A204.1 (cell line): ENCODE measurements at regions not wholly inside any gene's neighbourhood (a gene's known extent, or its start where the extent isn't known, plus 50 kb on each side); places are given as distances from the start of the nearest gene placed in this dataset.

Source experiments
- FAIRE-seq: peaks from 2 replicates; lab custom pipeline; 2012; peaks lifted over from hg19 to GRCh38; lab: Jason Lieb, UNC

DNA sequence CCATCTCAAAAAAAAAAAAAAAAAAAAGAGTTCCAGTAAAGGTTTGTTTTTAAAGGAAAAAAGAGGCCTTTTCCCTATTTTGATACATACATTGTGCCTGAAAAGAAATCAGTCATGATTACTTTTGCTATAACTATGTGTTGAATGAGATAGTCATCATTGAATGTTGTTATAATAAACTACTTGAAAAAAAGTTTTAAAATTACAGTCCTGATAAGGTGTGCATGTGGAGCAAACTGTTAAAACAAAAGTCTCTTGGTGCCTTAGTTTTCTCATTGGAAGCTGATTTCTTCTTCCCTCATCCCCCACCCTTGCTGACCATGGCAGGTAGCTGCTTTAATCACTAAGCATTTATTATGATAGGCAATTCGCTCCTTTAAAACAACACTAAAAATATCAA, 172.3 kb upstream of the TBCA start:
- no peak for FAIRE-seq

DNA sequence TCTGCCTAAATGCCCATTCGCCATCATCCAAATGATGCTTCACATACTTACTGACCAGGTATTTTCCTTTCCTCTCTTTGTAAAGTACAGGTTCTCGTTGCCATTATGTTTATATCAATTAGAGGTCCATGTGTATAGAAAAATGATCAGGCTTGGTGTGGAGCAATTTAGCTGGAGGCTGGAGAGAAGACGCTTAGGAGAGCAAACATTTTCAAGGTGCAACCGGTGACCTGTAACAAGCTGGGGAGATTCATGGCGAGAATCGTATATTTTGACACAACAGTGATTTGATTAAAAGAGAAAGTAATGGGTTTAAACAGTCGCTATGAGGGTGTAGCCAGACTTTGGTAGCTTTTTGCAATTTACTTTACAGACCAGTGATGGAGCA, 170.9 kb upstream of the TBCA start:
- FAIRE-seq = no peak

DNA sequence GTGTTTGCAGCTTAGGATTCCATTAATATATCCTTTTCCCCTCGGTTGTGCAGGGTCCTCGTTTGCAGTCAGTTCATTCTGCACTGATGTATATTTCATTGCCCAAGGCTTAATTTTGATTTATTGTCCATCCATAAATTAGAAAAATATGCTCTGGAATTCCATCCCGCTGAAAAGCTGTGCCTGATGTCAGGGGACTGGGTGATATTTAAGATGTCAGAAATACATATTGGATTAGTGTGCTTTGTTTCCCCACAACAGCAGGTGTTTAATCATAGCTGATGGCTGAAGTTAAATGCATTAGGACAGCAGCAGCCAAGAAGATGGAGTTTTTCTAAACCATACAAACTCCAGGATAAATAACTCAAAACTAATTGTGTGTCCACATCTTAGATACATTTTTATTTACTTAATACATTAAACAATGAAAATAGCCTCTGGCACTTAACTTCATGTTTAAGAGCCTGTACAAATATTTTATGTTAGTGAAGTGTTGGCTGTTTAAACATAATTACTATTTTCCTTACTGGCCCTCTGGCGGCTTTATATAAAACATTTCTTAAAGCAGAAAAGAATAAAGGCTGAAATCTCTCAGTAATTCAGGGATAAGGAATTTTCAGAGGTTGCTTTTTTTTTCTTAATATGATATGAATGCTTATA, 170.4 kb upstream of the TBCA start:
- FAIRE-seq = no peak

DNA sequence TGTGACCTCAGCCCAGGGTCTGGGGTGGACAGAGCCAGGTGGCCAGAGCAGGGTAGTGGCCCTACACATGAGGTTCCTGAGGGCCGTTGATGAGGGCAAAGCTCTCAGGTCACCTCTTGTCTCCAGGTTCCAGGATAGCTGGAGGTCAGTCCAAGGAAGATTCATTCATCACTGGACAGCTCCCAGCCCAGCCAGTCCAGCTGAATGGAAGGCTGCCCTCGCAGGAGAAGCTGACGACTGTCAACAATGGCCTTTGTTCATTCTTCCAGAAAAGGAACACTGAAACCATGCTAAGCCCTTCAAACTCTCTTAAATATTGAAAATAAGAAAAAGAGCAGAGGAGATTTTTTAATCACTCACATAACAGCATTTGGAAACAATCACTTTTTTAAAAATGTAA, 169.7 kb upstream of the TBCA start:
- no peak for FAIRE-seq

DNA sequence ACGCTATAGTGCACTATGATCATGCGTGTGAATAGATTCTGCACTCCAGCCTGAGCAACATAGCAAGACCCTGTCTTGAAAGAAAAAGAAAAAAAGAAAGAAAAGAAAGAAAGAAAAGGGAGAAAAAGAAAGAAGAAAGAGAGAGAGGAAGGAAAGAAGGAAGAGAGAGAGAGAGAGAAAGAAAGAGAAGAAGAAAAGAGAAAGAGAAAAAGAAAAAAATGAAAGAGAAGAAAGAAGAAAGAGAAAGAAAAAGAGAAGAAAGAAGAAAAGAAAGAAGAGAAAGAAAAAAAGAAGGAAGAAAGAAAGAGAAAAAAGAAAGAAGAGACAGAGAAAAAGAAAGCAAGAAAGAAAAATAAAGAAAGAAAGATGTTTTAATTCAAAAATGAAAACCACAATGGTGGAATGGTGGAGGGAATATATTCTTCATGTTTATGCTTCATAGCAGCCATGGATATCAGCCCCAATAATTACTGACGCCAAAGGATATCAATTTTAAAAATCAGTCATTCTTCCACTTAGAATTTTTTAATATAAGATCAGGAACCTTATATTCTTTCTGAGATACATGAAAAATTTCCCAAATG, 168.7 kb upstream of the TBCA start:
- FAIRE-seq = no peak

DNA sequence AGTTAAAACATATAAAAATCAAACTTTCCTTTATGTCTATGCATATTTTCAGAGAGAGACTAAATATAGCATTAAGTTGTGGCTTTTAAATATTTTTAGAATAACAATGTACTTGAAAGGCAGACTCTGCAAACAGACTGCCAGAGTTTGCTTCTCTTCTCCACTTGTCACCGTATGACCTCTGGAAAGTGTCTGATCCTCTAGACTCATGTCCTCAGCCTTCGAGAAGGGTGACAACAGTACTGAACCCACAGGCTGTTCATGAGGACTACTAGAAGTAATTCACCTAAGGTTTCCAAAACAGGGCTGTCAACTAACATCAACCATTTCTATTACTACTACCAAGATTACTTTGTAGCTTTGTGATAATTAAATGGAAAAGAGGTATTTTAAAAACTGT, 167.7 kb upstream of the TBCA start:
- FAIRE-seq = no peak

DNA sequence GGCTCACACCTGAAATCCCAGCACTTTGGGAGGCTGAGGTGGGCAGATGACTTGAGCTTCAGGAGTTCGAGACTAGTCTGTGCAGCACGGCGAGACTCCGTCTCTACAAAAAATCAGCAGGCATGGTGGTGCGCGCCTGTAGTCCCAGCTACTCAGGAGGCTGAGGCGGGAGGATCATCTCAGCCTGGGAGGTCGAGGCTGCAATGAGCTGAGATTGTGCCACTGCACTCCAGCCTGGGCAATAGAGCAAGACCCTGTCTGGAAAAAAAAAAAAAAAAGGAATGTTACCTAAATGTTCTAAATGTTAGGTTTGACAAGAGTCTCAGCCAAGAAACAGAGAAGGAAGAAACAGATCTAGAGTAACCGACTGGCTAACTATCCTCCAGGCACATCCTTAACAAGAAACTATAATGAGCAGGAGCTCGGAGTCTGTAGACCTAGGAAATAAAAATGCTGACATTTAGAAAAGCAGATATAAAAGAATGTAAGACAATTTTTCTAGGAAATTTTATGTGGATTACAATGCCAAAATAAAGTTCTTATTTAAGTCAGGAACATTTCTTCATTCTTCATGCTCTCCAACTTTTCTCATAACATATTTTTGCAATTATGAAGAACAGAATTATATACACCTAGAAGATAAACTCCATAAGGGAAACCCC, 166.6 kb upstream of the TBCA start:
- FAIRE-seq = no peak

DNA sequence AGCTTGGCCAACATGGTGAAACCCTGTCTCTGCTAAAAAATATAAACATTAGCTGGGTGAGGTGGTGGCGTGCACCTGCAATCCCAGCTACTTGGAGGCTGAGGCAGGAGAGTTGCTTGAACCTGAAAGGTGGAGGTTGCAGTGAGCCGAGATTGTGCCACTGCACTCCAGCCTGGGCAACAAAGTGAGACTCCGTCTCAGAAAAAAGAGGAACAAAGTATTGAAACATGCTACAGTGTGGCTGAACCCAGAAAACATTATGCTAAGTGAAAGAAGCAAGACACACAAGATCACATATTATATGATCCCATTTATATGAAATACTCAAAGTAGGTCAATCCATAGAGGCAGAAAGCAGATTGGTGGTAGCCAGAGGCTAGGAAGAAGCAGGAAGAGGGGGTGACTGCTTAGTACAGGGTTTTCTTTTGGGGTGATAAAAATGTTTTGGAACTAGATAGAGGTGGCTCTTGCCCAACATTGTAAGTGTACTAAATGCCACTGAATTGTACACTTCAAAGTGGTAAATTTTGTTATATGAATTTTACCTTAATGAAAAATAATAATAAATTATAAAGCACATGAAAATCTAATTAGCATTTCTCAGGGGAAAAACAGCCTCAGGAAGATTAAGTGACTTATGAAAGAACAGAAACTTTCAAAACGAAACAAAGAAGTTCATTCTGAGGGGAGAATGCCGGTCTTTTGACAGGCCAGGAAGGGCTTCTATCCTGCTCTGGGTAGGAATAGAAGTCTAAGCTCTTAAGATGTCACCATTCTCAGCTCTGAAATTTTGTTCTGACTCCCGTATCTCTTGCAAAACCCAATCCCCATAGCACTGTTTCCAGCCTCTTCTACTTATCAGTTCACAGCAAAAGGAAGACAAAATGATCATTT, 161.1 kb upstream of the TBCA start:
- no peak for FAIRE-seq

DNA sequence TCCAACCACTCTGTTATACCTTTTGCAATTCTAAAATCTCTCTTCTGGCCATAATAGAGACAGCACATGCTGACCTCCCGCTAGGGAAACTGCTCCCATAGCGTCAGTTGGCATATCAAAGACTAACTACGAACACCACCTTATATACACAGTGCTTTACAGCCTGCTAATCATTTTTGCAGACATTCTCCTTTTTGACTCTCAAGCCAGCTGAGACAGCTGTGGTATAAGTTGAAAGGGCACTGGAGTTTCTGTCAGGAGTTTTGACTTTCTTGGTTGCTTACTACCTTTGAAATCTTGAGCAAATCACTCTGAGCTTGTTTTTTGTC, 160.2 kb upstream of the TBCA start:
- no peak for FAIRE-seq

DNA sequence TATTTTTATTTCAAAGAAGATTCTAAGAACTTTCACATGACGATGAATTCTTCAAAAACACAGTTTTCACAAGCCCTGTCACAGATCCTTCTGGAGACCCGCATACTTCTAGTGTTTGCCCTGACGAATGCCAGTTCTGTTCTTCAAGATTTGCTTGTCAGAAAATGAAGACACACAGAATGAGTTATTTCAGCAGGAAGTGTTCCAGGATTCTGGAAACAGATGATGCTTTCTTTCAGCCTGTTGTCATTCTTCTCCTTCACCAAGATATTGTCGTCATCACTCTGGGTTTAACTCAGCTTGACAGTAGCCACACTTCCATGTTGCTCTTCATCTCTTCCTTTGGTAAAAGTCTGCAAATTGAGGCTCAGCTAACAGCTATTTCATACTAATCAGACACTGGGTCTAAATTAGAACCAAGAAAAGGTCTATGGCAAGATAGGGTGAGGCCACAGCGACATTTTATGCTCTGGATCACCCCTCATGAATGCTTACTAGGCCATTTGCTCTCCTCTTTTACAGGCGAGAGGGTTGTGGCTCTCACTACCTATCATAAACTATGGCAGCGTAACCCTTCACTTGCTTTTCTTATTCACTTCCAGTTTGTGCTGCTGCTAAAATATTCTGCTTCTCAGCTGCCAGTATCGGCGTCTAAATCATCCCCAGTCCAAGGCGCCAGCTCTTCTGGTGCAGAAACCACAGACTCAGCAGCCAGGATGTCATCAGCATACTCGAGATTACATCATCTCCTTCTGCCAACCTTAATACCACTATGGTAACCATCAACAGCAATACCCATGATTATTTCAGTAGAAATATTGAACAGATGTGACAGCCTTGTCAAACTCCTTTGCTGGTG, 159.6 kb upstream of the TBCA start:
- FAIRE-seq = no peak

DNA sequence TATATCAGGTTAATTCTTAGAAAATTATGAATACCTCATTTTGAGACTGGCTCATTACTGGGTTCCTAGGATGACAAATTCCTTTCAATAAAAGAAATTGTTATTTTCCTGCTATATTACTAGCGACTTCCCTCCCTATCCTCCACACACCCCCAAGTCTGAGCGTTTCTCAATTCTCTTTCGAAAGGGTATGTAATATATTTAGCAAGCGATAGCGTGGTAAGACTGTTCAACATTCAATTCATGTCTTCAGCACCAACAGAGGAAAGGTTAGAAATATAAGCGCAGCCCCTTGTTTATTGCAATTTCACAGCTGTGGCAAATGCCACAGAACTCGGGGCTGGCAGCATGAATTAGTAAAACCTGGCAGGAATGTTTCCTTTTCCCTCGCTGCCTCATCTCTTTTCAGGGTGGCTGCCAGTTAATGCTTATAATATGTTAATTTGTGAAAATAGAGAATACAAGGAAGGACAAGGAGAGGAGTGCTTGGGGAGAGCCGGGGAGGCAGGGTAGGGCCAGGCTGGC, 152.7 kb upstream of the TBCA start:
- FAIRE-seq = no peak

DNA sequence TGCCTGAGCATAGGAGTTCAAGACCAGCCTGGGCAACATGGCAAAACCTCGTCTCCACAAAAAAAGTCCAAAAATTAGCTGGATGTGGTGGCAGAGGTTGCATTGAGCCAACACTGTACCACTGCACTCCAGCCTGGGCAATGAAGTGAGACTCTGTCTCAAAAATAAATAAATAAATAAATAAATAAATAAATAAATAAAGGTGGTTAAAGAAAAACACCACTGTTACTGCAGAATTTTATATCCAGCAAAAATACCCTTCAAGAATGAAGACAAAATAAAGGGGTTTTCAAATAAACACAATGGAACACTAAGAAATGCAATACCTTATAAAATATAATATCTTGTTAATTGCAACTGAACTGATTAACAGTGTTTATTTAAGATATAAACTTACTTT, 150.2 kb upstream of the TBCA start:
- no peak for FAIRE-seq

DNA sequence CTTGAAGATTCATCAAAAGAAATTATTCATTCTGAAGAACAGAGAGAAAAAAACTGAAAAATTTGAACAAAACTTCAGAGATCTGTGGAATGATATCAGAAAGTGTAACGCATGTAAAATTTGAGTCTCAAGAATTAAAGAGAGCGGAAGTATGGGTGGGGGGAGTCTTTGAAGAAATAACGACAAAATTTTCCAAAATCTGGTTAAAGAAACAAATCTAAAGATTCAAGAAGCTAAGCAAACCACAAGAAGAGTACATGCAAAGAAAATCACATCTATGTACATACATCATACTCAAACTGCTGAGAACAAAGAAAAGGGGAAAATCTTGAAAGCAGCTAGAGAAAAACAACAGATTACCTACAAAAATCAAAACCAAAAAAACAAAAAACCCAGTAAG, 149.4 kb upstream of the TBCA start:
- no peak for FAIRE-seq

DNA sequence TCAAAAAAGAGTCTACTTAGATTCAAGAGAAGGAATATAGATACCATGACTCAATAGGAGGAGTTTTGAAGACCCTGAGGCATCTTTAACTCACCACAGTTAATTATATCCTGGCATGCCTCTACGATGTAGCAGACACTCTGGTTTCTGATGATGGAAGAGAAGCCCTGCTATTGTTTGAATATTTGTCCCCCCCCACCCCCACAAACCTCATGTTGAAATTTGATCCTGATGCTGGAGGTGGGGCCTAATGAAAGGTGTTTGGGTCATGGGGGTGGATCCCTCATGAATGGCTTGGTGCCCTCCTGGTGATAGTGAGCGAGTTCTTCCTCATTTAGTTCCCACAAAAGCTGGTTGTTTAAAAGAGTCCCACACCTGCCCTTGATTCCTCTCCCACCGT, 147.9 kb upstream of the TBCA start:
- no peak for FAIRE-seq

DNA sequence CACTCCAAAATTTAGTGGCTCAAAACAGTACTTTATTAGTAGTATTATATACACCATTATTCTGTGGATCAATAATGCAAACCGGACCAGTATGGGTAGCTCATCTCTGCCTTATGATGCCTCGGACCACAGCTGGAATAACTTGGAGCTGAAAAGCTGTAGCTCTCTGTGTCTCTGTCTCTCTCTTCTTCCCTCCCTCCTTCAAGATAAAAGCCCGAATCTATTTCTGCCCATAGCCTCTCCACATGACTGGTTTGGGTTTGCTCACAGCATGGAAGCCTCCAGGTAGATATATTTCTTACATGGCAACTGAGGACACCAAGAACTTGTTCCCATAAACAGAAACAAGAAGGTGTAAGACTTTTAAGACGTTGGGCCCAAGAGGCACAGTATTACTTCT, 147.5 kb upstream of the TBCA start:
- FAIRE-seq = no peak

DNA sequence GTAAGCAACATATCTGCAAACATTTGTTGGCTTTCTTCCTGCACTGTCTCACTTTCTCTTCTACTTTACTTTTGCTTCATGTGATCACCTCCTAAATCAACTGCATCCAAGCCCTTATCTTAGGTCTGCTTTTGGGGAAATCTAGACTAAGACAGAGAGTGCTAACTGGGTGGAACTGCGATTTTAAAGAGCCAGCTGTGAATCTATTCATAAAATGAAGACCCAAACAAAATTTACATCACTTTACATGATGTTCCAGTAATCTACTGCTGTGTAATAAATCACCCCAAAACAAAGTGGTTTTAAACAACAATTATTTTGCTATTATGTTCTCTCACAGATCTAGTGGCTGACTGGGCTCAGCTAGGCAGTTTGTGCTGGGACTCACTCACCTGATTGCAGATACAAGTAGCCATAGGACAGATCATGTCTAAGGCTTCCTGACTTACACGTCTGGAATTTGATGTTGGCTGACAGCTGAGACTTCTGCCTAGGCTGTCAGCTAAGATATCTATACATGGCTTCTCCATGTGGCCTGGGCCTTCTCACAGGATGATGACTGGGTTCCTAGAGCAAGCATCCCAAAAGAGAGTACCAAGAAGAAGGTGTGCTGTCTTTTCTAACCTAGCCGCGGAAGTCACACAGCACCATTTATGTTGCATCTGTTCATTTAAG, 145.1 kb upstream of the TBCA start:
- no peak for FAIRE-seq

DNA sequence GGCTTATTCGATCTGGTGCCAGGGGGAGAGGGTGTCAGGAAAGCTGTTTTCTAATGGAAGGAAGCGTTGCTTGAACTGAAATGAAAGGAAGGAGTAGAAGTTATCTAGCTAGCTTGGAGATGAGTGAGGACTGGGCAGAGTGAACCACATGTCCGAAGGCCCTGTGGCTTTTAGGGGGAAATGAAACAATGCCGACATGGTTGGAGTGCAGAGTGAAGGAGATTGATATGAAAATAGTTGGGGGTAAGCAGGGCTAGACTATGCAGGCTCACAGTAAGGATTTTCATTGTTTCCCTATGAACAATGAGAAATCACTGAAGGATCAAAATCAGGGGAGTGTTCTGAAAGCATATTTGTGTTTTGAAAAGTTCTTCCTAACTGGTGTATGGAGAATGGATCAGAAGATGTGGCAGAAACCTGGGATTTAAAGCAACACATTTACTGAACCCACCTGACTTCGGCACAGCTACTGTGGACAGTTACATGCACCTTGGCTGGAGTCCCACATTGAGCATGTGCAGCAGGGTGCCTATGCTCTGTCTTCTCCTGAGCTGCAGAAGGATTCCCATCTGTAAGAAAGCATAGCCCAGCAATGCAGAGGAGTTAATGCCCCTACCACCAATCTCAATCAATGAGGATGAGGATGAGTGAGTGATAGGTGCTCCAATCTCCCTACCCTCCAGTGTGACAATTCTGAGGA, 144.4 kb upstream of the TBCA start:
- FAIRE-seq = no peak

DNA sequence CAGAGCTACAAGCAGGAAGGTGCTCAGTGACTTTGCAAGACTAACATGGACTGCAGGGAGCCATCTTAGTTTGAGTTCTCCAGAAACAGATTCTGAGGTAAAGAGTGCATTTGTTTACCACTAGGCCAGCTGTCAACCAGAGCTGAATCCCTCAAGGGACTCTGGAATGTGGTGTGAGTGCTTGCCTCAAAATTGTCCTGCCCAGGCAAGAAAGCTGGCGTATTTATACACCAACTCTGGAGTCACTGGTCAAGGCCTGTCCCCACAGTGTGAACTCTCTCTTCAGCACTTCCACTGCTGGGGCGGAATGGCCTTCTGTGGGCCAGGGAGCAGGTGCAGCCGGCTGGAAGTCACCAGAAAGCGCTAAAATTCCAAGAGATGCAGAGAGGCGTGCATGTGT, 139.2 kb upstream of the TBCA start:
- no peak for FAIRE-seq

DNA sequence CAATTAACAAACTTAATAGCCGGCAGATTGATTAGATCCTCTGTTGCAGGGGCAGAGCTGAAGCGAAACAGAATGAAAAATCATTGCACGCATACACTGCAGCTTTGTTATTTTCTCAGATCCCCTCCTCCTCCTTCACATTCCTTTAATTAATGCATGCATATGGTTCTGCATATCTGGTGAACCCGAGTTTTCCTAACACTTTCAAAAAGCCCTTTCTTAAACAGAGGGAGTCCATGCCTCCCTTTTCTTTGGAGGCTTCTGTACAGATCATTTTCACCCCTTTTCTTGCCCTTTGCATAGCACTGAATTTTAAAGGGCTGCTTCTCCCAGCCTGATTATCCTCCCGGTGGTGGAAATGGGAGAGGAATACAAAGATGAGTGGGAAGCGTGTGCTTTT, 136.6 kb upstream of the TBCA start:
- no peak for FAIRE-seq

DNA sequence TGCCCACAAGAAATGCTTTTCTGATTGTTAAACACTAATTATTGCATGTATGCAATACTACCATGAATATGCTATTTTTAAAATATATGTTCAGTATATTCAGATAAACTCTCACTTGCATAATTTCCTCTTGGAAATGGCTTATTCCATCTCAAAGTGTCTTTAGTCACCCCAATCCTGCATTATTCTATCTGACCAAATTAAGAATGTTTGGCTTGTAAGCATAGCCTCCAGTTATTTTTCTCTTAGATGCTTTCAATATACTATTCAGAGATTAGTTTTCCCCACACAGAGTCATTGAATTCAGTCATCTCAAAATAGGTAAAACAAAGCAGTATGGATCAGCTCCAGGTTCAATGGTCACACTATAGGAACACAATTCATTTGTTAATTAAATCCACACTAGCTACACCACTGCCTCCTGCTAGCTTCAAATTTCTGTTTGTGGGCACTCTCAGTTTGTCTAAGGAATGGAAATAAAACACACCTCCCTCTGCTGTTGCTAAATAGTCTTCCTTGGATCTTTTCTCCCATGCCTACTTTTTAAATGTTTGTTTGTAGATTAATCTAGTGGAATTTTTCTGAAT, 134.6 kb upstream of the TBCA start:
- no peak for FAIRE-seq
